Esophagus (tissue), 2 donors: ENCODE measurements at regions not wholly inside any gene's neighbourhood (a gene's known extent, or its start where the extent isn't known, plus 50 kb on each side); places are given as distances from the start of the nearest gene placed in this dataset.

Experiments
- H3K27ac ChIP-seq, 2 donors: one replicate each; pipeline ENCODE4 v1.5.1; 2013; ENCODE audit warnings: low read depth in 2 of 2, mild to moderate bottlenecking in 2 of 2, inconsistent platforms in 1 of 2, low read length in 1 of 2, moderate library complexity in 1 of 2
- H3K27me3 ChIP-seq, 2 donors: one replicate each; pipeline ENCODE4 v1.6.1; 2013; ENCODE audit warnings: low read length in 2 of 2, control low read depth in 1 of 2, mild to moderate bottlenecking in 1 of 2; ENCODE audit not compliant: insufficient read depth in 2 of 2, control insufficient read depth in 1 of 2
- H3K36me3 ChIP-seq, 2 donors: one replicate each; pipeline ENCODE4 v1.6.1; 2013; ENCODE audit warnings: low read length in 1 of 2; ENCODE audit not compliant: control insufficient read depth in 2 of 2, insufficient read depth in 2 of 2
- H3K4me1 ChIP-seq, 2 donors: one replicate each; pipeline ENCODE4 v1.6.1; 2013; ENCODE audit warnings: low read length in 1 of 2; ENCODE audit not compliant: control insufficient read depth in 2 of 2, insufficient read depth in 2 of 2
- H3K4me3 ChIP-seq, 2 donors: one replicate each; pipeline ENCODE4 v1.5.1; 2013; ENCODE audit warnings: low read length in 2 of 2, mild to moderate bottlenecking in 2 of 2, low read depth in 1 of 2, moderate library complexity in 1 of 2
- H3K9me3 ChIP-seq, 2 donors: one replicate each; pipeline ENCODE4 v1.6.1; 2013; ENCODE audit warnings: mild to moderate bottlenecking in 2 of 2, low read depth in 1 of 2, low read length in 1 of 2, moderate library complexity in 1 of 2; ENCODE audit not compliant: control insufficient read depth in 2 of 2, insufficient read depth in 1 of 2
- WGBS, 2 donors: extraction: QIAGEN DNeasy Blood & Tissue Kit; methylation state at CpG; one replicate each; pipeline ENCODE4 v1.1.7; 2013; 5-methylcytosine and 5-hydroxymethylcytosine counted together
- donor health status: healthy with polysubstance abuse.
- donor health status: Bipolar disorder and iron deficiency.

- H3K36me3 ChIP-seq: no peaks in the 10 kb centered on the region
- H3K27me3 ChIP-seq: no peaks in the 10 kb centered on the region
- WGBS, 2 donors: 73 to 83% methylated on average over 2 of the region's 2 CpGs
- H3K4me1 ChIP-seq: no peaks in the 10 kb centered on the region
- H3K4me3 ChIP-seq: no peak overlapping the region
- H3K27ac ChIP-seq: no peak overlapping the region
- no peaks in the 10 kb centered on the region for H3K9me3 ChIP-seq
Observed at GRCh38 chr3:94909726-94910125, 846.9 kb downstream of the NSUN3 start.

GRCh38 chr3:94912656-94913055, 849.8 kb downstream of the NSUN3 start:
- H3K9me3 ChIP-seq: no peaks in the 10 kb centered on the region
- no peaks in the 10 kb centered on the region for H3K4me1 ChIP-seq
- H3K27me3 ChIP-seq: no peaks in the 10 kb centered on the region
- WGBS, 2 donors: 75 to 76% methylated on average over 3 of the region's 3 CpGs
- H3K36me3 ChIP-seq: no peaks in the 10 kb centered on the region
- H3K27ac ChIP-seq: no peak overlapping the region
- H3K4me3 ChIP-seq: no peak overlapping the region

DNA sequence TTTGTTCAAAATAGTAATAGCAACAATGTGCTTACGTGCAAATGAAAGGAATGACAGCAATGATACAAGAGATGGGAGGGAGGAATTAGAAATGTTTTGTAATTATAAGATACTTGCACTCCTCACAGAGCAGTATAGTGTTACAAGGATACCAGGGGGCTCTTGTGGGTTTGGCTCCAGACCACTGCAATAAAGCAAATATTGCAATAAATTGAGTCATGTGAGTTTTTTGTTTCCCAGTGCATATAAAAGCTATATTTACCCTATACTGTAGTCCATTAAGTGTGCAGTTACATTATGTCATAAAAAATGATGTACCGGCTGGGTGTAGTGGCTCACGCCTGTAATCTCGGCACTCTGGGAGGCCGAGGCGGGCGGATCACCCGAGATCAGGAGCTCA, 864.3 kb downstream of the NSUN3 start:
- Histone ChIP-seq H3K4me3 (no peak overlapping the region), H3K36me3 (no peaks in the 10 kb centered on the region), H3K9me3 (no peaks in the 10 kb centered on the region), H3K27me3 (no peaks in the 10 kb centered on the region), H3K4me1 (no peaks in the 10 kb centered on the region), H3K27ac (no peak overlapping the region)
- WGBS, 2 donors: 88 to 92% methylated on average over 8 of the region's 8 CpGs

DNA sequence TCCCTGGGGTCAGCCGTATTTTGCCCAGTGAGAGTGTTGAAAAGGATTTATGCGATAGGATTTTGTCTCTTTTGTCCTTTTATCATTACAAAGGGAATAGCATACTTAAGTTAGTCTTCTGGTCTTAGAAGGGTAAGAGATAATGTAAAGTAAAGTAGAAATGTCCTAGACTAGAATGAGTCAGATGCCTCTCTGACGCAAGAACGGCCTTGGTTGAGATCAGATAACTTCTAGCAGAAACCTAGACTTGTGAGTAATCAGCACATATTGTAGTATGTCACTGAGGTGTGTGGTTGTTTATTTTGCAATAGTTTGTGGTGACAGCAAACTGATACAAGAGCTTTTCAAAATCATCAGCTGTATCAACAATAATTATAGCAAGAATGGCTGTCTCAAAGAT, 866.1 kb downstream of the NSUN3 start:
- H3K4me1 ChIP-seq: no peaks in the 10 kb centered on the region
- H3K9me3 ChIP-seq: no peaks in the 10 kb centered on the region
- no peaks in the 10 kb centered on the region for H3K27me3 ChIP-seq
- H3K4me3 ChIP-seq: no peak overlapping the region
- no peak overlapping the region for H3K27ac ChIP-seq
- WGBS, 2 donors: 68 to 75% methylated on average over 4 of the region's 4 CpGs
- no peaks in the 10 kb centered on the region for H3K36me3 ChIP-seq

GRCh38 chr3:94935738-94936580, 873.1 kb downstream of the NSUN3 start:
- whole genome bisulfite sequencing, 2 donors: 66 to 69% methylated on average over 5 of the region's 5 CpGs
- no peak overlapping the region for H3K4me3 ChIP-seq
- H3K36me3 ChIP-seq: no peaks in the 10 kb centered on the region
- peaks cover 0 to 7% of the 10 kb centered on the region in 2 donors for H3K9me3 ChIP-seq
- H3K27me3 ChIP-seq: no peaks in the 10 kb centered on the region
- H3K27ac ChIP-seq: no peak overlapping the region
- H3K4me1 ChIP-seq: no peaks in the 10 kb centered on the region

DNA sequence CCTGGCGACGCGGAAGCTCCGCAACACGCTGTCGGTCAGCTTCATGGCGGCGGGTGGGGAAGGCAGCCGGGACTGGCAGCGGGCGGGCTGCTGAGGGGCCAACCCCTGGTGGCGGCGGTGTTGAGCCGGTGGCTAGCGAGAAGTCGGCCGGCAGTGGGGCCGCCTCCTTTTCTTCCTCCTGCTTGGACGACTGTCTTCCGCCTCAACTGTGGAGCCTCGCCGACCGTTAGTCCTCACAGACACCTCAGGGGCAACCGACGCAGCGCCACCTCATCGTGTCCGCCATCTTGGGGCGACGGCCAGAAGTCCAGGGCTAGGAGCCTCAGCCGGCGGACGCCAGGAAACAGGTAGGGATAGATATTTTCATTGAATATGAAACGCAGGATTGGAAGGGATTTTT, 875.1 kb downstream of the NSUN3 start:
- no peak overlapping the region for H3K4me3 ChIP-seq
- WGBS, 2 donors: 97 to 98% methylated on average over 31 to 34 of the region's 34 CpGs
- peaks cover 0 to 8% of the 10 kb centered on the region in 2 donors for H3K9me3 ChIP-seq
- H3K4me1 ChIP-seq: no peaks in the 10 kb centered on the region
- no peaks in the 10 kb centered on the region for H3K36me3 ChIP-seq
- H3K27ac ChIP-seq: no peak overlapping the region
- no peaks in the 10 kb centered on the region for H3K27me3 ChIP-seq

- Histone ChIP-seq H3K9me3 (peaks cover 0 to 7% of the 10 kb centered on the region in 2 donors), H3K27me3 (no peaks in the 10 kb centered on the region), H3K27ac (no peak overlapping the region), H3K36me3 (no peaks in the 10 kb centered on the region), H3K4me1 (no peaks in the 10 kb centered on the region), H3K4me3 (no peak overlapping the region)
- 93 to 98% methylated on average over 6 of the region's 6 CpGs for WGBS, 2 donors
Observed at GRCh38 chr3:94946683-94947082, 883.8 kb downstream of the NSUN3 start.

DNA sequence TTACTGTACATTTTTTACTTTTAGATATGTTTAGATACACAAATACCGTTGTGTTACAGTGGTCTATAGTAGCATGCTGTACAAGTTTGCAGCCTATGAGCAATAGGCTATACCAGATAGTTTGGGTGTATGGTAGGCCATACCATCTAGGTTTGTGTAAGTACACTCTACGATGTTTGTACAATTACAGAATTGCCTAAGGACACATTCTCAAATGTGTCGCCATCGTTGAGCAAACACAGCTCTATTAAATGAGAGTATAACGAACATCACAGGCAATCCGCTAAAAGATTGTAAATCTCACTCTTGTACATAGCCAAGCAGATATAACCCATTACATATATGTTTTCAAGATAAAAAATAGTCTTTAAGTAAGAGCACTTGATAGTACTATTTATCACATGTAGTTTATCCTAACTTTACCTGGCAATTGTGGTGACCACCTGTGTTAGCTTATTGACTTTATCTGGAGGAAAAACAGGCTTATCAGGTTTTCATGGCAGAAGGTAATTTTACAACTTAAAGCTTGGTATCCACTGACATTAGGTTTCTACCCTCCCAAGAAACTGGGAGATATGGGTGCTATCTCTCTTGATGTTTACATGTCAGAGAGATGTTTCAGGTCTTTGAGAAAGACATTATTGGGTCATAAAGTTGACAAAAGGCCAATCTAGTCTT, 898.7 kb downstream of the NSUN3 start:
- Histone ChIP-seq H3K4me1 (no peaks in the 10 kb centered on the region), H3K36me3 (no peaks in the 10 kb centered on the region), H3K27ac (no peak overlapping the region), H3K27me3 (no peaks in the 10 kb centered on the region), H3K9me3 (no peaks in the 10 kb centered on the region), H3K4me3 (no peak overlapping the region)
- 63 to 64% methylated on average over 6 of the region's 6 CpGs for WGBS, 2 donors

DNA sequence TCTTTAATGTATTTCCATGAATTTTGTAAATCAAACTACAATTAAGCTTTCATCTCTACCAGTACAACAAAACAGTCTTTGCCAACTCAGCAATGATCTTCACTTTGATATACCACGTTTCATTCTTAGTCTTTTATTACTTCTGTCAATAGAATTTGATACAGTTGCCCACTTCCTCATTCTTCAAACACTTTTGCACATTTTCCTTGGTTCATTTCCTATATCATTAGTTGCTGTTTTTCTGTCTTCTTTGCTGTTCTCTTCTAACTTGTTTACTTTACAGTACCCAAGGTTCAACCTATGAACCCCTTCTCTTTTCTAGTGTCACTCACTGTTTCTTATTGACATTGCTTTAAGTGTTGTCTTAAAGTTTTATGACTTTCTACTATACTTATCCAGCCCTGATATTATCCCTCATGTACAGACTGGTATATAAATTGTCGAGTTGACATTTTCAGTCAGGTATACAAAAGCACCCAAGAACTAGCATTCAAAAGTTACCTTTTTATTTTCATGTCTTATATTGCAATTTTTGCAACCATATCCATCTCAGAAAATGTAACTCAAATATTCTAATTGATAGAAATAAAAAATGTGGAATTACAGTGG, 903.1 kb downstream of the NSUN3 start:
- Histone ChIP-seq H3K36me3 (no peaks in the 10 kb centered on the region), H3K9me3 (no peaks in the 10 kb centered on the region), H3K27me3 (no peaks in the 10 kb centered on the region), H3K4me1 (no peaks in the 10 kb centered on the region), H3K4me3 (no peak overlapping the region), H3K27ac (no peak overlapping the region)
- WGBS, 2 donors: 39 to 48% methylated on average over 2 of the region's 2 CpGs
